Eye (tissue), 1 donor: ENCODE measurements at regions not wholly inside any gene's neighbourhood (a gene's known extent, or its start where the extent isn't known, plus 50 kb on each side); places are given as distances from the start of the nearest gene placed in this dataset.
A peak's percentile ranks its signal among the peaks of the same experiment; 100 is the strongest.

ENCODE experiments used
- DNase-seq: peaks from one replicate; pipeline ENCODE4 v3.0.0-alpha.2; 2015

DNA sequence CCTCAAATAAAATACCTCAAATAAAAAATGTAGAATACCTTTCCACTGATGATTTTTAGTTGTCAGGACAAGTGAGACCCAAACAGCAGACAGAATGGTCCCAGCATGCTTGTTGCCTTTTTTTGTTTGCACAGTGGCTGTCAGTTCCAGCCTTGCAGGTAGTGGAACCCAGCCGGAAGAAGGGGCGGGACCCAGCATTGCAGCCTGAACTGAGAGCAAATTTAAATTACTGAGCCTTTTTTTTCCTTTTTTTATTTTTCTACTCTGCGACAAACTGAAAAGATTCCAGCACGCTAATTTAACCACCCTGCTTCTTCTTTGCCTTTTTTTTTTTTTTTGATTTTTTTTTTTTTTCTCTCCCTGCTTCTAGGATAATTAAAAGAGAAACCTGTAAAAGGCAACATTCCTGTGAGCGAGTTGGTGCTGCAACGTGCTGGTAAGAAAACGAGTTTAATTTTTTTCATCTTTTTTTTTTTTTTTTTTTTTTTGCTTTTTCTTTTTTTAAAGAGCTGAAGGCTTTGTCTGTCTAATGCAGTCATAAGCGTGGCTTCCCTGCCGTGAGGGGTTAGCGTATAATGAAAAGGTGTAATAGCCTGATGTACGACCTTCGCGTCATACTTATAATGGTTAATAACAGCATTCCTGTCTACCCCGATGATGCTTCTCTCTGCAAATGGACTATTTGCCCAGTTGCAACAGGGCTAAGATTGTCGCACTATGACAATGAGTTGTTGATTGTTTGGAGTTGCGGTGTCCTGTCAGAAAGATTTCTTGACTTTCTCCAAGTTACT lies 555.3 kb upstream of the CELF2 start:
- DNase-seq: peak; percentile 55

DNA sequence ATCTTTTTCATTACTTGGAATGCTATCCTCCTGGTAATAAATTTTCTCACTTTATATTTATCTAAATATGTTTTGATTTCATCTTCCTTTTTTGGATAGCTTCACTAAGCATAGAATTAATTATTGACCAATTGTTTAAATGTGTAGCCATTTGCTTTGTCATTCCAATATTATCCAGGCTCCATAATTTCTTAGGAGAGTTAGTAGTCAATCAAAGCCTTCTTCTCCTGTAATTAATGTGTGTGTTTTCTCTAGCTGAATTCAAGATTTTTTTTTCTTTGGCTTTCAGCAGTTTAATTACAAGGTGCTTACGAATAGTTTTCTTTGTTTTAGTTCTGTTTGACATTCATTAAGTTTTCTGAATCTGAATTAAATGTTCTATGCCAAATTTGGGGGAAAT lies 545.9 kb upstream of the CELF2 start:
- DNase-seq: no peak

DNA sequence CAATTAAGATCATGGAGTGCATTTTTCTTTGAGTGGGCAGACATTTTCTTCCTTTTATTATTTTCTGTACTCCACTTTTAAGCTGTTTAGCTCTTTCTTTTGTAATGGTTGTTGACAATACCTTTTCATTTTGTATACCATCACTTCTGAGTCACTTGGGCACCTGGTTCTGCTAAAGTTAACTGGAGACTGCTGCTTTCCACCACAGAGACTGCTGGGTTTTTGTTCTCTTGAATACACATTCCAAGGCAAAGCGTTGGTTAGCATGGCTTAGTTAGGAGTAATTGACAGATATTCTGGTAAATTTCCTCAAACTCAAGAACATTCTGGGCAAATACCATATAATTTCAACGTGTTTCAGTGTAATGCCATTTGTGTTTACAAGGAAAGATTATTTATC lies 541.9 kb upstream of the CELF2 start:
- no peak for DNase-seq

DNA sequence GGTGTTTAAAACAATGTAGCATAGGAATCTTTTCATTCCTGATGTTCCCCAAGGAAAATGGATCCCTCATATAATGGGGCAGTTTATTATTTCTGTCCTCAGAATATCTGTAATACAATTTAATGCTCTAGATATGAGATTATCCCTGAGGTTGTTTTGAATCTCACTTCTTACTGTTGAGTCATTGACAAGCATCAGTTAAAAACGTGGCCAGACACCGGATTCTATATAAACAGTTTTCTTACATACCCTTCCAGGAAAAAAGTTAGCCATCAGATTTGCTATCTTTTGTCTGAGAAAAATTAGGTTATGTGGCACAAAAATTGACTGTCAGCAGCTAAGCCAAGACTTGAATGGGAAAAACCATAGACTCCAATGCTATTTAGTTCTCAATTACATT lies 539.8 kb upstream of the CELF2 start:
- peak; percentile 7 for DNase-seq

DNA sequence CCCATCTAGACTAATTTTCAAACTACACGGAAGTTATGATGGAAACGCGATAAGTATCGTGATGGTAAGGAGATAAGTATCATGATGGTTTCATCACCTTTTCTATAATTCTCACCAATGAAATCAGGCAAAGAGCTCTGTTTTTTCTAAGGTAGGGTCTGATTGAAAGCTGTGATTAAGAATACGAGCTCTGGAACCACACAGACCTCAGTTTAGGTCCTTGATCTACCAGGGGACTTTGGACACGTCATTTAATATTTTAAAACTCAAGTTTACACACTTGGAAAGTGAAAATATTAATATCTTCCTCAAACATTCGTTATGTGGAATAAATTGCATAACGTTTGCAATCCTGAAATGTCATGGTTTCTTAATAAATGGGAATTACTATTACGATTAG lies 538.2 kb upstream of the CELF2 start:
- no peak for DNase-seq

DNA sequence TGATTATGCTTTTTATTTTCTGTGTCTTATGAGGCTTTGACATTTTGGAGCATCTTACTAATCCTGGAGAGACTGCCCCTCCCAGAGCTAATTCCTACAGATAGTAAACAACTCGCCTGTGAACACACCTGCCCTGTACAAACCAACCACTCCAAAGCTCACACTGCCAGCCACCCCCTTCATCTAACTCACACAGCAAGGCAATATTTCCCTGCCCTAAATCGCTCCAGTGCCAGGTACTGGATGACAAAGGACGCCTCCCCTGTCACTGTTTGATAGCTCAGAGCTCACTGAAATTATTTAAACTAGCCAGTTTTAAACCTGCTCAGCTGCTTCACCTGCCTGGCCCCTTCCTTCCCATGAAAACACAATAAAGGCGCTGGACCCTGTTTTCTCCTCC lies 535.1 kb upstream of the CELF2 start:
- no peak for DNase-seq

DNA sequence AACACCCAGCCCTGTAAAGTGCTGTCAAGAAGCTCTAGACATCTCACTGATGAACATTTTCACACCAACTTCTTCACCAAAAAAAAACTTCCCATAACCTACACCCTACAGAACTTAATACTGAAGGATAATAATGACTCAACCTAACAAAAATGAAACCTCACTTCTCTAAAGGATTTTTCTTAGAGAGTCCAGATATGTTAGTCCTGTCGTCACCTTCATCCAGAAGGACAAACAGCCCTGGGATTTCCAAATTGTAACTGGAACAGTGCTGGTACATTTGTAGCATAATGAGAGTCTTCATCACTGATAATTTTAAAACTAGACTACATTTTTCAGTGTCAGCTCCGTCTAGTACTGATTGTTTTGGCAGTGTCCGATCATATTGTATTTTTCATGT lies 528.6 kb upstream of the CELF2 start:
- no peak for DNase-seq

DNA sequence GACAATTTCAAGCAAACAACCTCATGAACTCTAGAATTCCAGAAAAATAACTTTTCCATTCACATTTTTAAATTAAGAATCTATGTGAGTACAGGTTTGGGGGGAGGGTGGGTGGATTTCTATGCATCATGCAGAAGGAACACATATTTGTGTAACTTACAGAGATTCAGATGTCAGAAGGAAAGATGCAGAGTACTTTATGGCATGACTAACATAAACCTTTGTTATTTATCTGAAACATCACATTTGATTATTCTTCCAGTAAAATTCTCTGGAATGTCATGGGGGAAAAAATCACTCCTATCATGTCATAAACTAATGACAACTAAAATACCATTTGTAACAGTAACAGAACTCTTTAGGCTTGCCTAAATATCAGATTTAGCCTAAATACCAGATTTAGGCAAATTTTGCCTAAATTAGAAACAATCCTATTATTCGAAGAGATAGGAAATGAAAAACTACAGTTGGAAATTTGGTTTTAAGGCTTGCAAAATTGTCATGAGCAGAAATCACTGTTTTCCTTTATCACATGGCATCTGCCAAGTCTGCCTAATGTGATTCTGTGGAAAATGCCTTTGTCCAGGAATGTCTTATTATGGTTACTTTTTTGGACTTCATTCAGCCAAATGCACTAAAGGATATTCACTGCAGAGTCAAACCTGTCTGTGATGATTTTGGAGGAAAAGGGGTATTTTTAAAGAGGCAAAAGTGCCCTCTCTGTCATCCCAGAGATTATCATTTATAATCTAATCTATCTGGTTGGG lies 527.7 kb upstream of the CELF2 start:
- no peak for DNase-seq

DNA sequence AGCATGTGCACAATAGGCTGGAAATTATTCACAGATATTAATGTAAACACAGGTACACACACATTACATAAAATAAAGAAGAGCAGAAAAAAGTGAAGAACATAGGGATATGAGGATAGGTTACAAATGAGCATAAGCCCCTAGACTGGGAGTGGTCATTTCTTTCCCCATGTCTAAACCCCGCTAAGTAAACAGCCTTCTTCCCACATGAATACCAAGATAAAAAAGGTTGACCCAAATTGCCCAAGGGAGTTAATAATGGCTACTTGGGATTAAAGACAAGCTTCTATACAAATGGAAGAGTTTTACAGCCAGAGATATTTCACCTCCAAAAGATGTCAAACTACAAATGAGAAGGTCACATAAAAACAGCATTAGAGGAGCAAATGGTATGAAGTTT lies 527.1 kb upstream of the CELF2 start:
- DNase-seq: no peak

DNA sequence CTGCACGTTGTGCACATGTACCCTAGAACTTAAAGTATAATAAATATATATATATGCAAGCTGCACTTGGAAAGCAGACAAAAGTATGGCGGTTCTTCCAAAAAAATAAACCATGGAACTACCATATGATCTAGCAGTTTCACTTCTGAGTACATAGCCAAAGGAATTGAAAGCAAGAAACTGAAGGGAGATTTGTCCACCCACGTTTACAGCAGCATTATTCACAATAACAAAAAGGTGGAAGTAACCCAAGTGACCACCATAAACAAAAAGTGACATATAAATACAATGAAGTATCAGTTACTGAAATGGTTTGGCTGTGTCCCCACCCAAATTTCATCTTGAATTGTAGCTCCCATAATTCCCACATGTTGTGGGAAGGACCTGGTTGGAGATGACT lies 525.3 kb upstream of the CELF2 start:
- DNase-seq: no peak

DNA sequence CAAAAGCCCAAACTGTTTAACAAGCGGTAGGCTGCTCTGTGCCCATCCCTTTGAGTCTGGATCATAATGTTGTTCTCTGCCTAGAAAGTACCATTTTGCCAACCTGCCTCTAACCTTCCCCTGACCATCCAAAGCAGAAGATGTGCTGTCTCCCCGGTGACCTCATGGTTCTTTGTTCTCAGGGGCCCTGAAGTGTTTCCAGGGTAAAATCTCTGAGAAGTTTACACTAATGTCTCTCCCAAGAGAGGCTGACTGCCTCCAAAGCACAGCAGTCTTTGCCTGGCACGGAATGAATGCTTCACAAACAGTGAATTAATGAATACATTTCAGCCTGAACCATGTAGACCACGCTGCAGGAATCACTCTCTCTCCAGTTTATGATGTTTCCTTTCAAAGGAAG lies 523.8 kb upstream of the CELF2 start:
- DNase-seq: no peak

DNA sequence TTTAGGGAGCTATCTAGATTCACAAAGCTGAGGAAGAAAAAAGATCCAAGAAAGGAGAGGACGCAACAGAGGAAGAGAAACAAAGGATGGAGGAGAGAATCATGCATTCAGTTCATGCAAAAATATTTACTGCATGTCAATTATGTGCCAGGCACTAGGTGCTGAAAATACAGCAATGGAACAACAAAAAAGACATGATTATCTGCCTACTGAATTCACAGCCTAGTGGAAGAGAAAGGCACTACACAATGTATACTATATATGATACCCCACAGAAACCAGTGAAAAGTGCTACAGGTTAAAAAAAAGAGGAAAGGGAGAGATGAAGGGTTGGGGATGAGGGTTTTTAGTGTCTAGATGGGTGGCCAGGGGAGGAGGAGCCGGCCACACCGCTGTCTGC lies 520.4 kb upstream of the CELF2 start:
- DNase-seq: no peak

DNA sequence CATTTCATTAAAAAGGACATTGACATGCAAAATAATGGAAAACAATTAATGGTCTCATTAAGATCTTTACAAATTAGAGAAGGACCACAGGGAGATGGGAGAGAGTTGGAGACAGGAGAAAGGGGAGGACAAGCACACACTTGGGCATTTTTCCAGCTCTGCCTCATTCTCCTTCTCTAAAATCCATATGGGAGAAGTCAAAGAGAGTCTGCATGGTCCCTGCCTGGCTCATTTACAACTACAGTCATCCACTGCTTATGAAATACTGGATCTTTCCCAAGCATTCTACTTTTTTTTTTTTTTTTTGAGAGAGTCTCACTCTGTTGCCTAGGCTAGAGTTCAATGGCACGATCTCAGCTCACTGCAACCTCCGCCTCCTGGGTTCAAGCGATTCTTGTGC lies 518.9 kb upstream of the CELF2 start:
- DNase-seq: no peak

DNA sequence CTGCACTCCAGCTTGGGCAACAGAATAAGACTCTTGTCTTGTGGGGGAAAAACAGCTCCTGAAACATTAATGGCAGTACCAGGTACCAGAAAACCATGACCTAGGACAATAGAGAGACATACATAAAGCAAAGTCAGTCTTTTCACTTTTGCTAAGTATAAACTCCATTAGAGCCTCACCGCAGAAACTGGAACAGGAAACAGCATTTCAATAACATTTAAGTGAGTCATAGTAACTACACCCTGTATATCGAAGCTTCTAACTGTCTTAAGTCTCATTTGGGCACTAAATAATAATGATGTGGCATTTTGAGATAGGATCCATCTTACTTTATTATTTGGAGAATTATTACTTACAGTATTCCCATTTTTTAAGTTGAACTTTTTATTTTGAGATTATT lies 517.8 kb upstream of the CELF2 start:
- no peak for DNase-seq

DNA sequence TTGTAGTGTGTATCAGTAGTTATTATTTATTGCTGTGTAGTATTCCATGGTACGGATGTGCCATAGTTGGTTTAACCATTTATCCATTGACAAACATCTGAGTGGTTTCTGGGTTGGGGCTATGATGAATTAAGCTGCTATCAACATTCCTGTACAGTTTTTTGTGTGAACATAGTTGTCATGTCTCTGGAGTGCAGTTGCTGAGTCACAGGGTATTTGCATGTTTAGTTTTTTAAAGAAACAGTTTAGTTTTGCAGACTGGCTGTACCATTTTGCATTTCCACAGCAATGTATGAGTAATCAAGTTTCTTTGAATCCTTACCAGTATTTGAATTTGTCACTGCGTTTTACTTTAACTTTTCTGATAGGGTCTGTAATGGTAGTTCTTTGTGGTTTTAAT lies 516.7 kb upstream of the CELF2 start:
- no peak for DNase-seq

DNA sequence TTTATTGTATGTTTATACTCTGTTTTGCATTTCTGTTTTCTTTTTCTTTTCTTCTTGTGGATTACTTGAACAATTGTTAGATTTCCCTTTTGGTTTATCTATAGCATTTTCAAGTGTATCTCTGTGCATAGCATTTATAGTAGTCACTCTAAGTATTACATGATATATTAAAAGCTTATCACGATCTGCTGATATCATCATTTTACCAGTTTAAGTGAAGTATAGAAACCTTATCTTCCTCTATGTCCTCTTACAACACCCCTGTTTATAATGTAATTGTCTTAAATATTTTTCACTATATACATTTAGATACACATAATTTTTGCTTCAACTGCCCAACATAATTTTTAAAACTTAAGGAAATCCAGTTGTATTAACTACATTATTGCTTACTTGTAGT lies 513.9 kb upstream of the CELF2 start:
- no peak for DNase-seq

DNA sequence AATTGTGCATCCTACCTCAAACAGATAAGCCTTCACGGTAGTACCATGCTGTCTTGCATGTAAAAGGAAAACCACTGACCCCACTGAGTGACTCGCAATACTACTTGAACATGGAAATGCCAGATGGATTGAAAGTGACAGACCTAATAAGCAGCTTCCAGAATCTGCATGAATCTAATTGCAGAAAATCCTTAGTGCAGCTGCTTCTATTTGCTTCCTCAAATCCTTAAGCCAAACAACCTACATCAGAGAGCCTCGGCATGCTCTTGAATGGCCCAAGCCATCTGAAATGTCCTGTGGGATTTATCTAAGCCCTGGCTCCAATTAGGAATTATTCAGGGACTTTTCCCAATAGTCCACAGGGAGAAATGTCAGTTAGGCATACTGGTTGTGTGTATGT lies 509.5 kb upstream of the CELF2 start:
- DNase-seq: peak; percentile 81

DNA sequence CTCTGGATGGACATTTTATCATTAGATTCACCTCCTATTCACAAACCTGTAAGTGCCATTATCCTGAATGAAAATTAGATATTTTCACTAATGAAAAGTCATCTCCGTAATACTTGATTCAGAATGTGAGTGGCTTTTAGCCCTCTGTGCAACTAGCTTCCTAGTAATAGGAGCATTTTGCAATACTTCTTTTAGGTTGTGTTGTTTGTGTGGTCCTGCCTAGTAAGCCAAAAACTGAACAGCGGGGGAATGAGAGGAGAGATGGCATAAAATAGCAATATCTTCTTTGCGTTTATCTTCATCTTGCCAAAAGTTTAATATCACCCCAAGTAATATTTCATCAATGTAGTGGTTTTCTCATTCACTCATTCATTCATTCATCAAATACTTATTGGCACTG lies 507.5 kb upstream of the CELF2 start:
- no peak for DNase-seq

DNA sequence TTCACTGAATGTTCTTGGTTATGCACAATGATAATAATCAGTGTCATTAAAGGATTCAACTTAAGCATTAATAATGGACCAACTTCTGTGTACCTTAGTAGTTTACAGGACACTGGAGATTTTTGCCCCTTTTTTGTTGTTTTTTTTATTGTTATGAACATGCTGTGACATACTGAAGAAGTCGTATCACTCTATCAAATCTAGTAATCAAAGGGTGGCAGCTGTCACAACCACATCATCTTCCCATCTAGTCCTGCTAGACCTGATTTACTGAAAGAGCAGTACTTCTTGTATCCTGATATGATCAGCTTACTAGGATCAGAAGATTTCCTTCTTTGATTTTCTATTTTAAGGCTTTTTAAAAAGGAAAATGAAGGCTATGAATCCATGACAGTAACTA lies 504.6 kb upstream of the CELF2 start:
- no peak for DNase-seq

DNA sequence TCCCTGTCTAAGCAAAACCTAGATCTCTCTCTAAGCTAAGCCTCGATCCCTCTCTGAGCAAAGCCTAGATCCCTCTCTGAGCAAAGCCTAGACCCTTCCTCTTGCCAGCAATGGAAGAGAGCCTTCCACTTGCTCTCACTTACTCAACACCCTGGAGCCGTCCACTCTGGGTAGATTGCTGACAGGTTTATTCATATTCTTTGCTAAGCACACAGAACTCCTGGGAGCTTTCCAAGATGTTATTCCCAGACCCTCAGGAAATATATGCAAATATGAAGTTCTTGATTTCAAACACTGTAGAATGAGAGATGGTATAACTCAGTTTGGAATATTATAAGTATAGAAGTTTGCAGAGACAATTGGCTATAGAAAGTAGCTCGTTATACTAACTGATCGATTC lies 503.8 kb upstream of the CELF2 start:
- DNase-seq: no peak

DNA sequence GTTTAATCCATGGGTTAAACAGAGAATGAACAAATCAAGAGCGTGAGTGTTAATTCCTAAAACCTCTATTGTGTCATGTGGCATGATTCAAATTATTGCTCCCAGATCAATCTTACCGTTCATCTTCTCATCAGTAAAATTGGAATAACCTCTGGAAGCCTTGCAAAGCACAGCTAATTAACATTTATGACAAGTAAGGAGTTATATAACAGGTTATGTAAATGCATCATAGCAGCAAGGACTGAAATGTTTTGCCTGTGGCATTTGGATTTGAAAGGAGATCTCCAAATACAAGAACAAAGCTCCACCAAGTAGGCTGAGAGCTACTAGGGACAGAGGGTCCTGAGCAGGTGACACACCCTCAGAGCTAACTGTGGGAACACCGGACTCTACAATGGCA lies 502.9 kb upstream of the CELF2 start:
- no peak for DNase-seq

DNA sequence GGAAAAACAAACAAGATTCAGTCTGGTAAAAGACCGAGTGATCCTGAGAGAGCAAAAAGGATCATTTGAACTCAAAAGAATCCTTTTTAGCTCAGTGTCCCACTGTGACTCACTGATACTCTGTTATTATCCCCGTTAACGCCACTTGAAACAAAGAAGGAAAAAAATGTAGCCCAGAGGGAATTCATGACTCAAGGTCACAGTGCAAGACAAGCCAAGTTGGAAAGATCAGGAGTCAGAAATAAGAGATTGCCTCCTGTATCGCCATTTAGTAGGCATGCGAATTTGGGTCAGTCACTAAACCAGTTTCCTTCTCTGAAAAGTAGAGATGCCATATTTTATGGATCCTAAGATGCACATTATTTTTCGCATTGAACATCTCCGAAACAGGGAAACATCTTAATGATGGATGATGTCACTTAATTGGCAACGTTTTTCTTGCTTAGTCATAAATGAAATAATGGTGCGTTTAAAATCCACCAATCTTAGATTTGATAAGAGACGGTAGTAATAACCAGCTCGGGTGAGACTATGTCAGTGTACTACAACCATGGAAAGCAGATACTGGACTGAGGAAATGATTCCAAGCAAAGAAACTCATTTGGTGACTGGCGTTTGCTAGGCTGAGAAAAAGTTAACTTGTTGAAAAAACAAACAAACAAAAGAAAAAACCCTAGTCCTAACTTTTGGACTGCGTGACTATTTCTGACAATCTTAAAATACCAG lies 502.0 kb upstream of the CELF2 start:
- no peak for DNase-seq

DNA sequence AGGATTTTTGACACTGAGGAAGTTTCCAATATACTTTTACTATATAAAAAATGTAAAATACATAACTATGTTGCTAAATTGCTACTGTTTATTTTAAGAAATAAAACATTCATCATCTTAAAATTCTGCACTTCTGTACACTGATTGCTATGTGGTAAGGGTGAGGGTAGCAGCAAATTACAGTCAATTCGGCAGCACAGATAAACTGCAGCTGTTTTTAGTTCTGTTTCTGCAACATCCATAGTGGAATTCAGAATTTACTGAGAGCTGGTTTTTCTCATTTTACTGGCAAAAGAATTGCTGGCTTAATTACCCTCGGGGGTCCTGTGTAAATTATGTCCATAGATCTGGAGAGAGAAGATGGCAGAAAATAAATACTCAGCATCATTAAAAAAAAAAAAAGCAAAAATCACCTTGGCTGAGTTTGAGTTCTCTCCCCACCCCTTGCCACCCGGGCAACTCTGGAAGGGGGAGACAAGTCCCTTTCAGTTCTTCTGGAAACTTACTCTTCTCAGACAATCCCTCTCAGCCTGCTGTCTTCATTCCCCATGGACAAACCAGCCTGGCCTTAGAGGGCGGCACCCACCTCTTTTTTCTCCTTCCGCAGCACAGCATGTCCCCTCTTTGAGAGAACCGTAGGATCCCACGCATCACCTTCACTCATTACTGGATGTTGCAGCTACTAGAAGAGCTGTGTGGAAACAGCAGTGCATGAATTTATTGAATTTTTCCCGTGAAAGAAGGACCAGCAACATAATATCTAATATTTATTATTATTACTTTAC lies 501.1 kb upstream of the CELF2 start:
- no peak for DNase-seq
